AG04450 (cell line): ENCODE measurements at regions not wholly inside any gene's neighbourhood (a gene's known extent, or its start where the extent isn't known, plus 50 kb on each side); places are given as distances from the start of the nearest gene placed in this dataset.

Experiments
- CTCF ChIA-PET: fragments of 300-600, 350-600 bp; formaldehyde crosslinking; extraction: SDS; loops from one replicate; lab custom pipeline; 2022; ENCODE audit warnings: antibody characterized with exemption, inconsistent platforms; lab: Charles Lee
- POLR2A ChIA-PET: fragments of 350-600 bp; formaldehyde crosslinking; extraction: SDS; loops from one replicate; lab custom pipeline; 2021; ENCODE audit warnings: antibody characterized with exemption, inconsistent platforms; lab: Yijun Ruan, JAX
- DNase-seq: peaks from one replicate; pipeline ENCODE4 v3.0.0-alpha.2; 2011; ENCODE audit warnings: low read depth, low spot score
- H3K27ac ChIP-seq: one replicate; pipeline ENCODE4 v1.5.1; 2012; ENCODE audit warnings: low read depth, low read length, control low read depth
- H3K27me3 ChIP-seq: one replicate; pipeline ENCODE4 v1.6.0; 2012; ENCODE audit warnings: low read length; ENCODE audit not compliant: control insufficient read depth, insufficient read depth
- H3K4me3 ChIP-seq: 2 replicates; pipeline ENCODE4 v1.5.1; 2011; ENCODE audit warnings: mild to moderate bottlenecking, low read depth, low read length, control low read depth
- H3K9me3 ChIP-seq: 2 replicates; pipeline ENCODE4 v1.5.1; 2012; ENCODE audit warnings: low read length; ENCODE audit not compliant: control insufficient read depth, insufficient read depth
- CTCF ChIP-seq: IDR thresholded peaks from 2 replicates; pipeline ENCODE4 v1.5.1; 2011; ENCODE audit warnings: low read depth, low read length, control low read depth, inconsistent platforms

DNA sequence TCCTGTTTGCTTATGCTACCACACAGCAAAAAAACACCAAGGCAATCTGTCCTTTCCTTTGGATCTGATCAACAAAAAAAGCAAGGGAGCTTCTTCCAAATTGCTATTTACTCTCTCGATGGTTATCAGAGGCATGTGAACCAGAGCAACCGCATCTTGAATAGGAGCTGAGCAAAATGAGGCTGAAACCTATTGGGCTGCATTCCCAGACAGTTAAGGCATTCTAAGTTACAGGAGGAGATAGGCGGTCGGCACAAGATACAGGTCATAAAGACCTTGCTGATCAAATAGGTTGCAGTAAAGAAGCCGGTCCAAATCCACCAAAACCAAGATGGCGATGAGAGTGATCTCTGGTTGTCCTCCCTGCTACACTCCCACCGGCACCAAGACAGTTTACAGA is 76.8 kb upstream of the FRMD4A start:
- DNase-seq = no peak
- H3K4me3 ChIP-seq = no peak overlapping the region
- H3K9me3 ChIP-seq = no peaks in the 10 kb centered on the region
- POLR2A ChIA-PET = no interaction called here
- H3K27me3 ChIP-seq = no peaks in the 10 kb centered on the region
- TF ChIP-seq CTCF = no peak
- CTCF ChIA-PET = no interaction called here
- H3K27ac ChIP-seq = no peak overlapping the region

- peak; percentile 95 for DNase-seq
- Histone ChIP-seq H3K27me3 (no peaks in the 10 kb centered on the region), H3K27ac (peak overlapping the region; percentile 98), H3K4me3 (no peak overlapping the region), H3K9me3 (no peaks in the 10 kb centered on the region)
- ChIA-PET POLR2A (interaction anchor here (1.0 to 1.2 kb wide), 2 partner anchors 8 to 82 kb away, joined by 7 to 9 read pairs; no protein-coding TSS in a partner anchor), CTCF (interaction anchor here (1.3 to 1.5 kb wide), 2 partner anchors 9 to 20 kb away, joined by 3 read pairs; no protein-coding TSS in a partner anchor)
- TF ChIP-seq CTCF = no peak
These were observed 74.6 kb upstream of the FRMD4A start for GRCh38 chr10:14405076-14406065.

DNA sequence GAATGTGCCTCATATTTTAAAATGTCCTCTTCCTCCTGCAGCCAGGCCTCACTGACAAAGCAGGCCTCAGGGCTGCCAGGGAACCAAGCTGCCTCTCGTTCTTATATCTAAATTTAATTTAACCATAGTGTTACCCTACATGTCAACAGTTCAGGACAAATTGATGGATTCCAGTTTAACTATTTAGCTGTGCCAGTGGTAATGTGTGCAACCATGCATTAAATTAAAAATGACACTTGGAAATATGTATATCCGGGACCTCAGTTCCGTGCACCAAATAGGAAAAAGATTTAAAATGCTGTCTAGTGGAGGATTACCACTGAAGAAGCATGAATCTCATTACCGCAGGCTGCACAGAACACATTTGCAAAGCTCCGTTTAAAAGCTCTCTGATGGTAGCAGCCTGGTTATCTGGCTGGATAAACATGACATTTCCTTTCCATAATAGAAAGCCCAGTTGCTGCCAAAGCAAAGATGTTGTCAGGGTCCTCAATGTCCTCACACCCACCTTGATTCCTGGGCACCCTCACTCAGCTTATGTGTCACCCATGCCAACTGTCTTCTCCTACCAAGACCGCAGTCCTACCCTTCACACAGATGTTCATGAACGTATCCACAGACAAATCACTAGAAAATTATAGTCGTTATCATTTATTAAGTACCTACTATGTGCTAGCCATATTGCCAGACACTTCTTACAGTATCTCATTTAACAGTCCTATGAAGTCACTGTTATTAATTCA is 73.3 kb upstream of the FRMD4A start:
- ChIA-PET POLR2A (no interaction called here), CTCF (interaction anchor here (0.7 to 1.5 kb wide), 3 partner anchors 8 to 24 kb away, joined by 3 to 4 read pairs (median 3); no protein-coding TSS in a partner anchor)
- Histone ChIP-seq H3K4me3 (no peak overlapping the region), H3K9me3 (no peaks in the 10 kb centered on the region), H3K27ac (peak overlapping the region; percentile 98), H3K27me3 (no peaks in the 10 kb centered on the region)
- no peak for TF ChIP-seq CTCF
- DNase-seq = no peak

- no peak for DNase-seq
- Histone ChIP-seq H3K9me3 (no peaks in the 10 kb centered on the region), H3K27ac (no peak overlapping the region), H3K27me3 (no peaks in the 10 kb centered on the region), H3K4me3 (no peak overlapping the region)
- no peak for TF ChIP-seq CTCF
- ChIA-PET POLR2A (no interaction called here), CTCF (interaction anchor here (0.7 kb wide), 1 partner anchor 23 kb away, joined by 4 read pairs; no protein-coding TSS in a partner anchor)
These were observed 72.6 kb upstream of the FRMD4A start for GRCh38 chr10:14403359-14403758.
